ENCODE measurements at regions not wholly inside any gene's neighbourhood (a gene's known extent, or its start where the extent isn't known, plus 50 kb on each side); places are given as distances from the start of the nearest gene placed in this dataset.

GRCh38 chr6:155970876-155971708 is 515.5 kb upstream of the NOX3 start:
- DNase-seq: no peak

- DNase-seq: no peak
Measured at GRCh38 chr6:155970472-155970871, 514.8 kb upstream of the NOX3 start.

- no peak for DNase-seq
Measured at GRCh38 chr6:155968921-155969320, 513.3 kb upstream of the NOX3 start.

GRCh38 chr6:155967322-155967721 is 511.7 kb upstream of the NOX3 start:
- no peak for DNase-seq

GRCh38 chr6:155964544-155964943 is 508.9 kb upstream of the NOX3 start:
- no peak for DNase-seq

- DNase-seq: no peak
Measured at GRCh38 chr6:155962276-155962675, 506.6 kb upstream of the NOX3 start.

- DNase-seq: no peak
Measured at GRCh38 chr6:155959898-155960495, 504.4 kb upstream of the NOX3 start.

GRCh38 chr6:155958550-155958949 is 502.9 kb upstream of the NOX3 start:
- no peak for DNase-seq

GRCh38 chr6:155955038-155955437 is 499.4 kb upstream of the NOX3 start:
- DNase-seq: no peak

- no peak for DNase-seq
Measured at GRCh38 chr6:155954149-155954548, 498.5 kb upstream of the NOX3 start.

GRCh38 chr6:155949256-155949655 is 493.6 kb upstream of the NOX3 start:
- DNase-seq: no peak

- no peak for DNase-seq
Measured at GRCh38 chr6:155946860-155947259, 491.2 kb upstream of the NOX3 start.

- DNase-seq: no peak
Measured at GRCh38 chr6:155943635-155944034, 488.0 kb upstream of the NOX3 start.

- DNase-seq: no peak
Measured at GRCh38 chr6:155939253-155939652, 483.6 kb upstream of the NOX3 start.

GRCh38 chr6:155936551-155936950 is 480.9 kb upstream of the NOX3 start:
- DNase-seq: no peak

GRCh38 chr6:155936127-155936526 is 480.5 kb upstream of the NOX3 start:
- no peak for DNase-seq

- DNase-seq: no peak
Measured at GRCh38 chr6:155916846-155917624, 461.4 kb upstream of the NOX3 start.

- DNase-seq: no peak
Measured at GRCh38 chr6:155915651-155916050, 460.0 kb upstream of the NOX3 start.

- DNase-seq: no peak
Measured at GRCh38 chr6:155913816-155914215, 458.2 kb upstream of the NOX3 start.

GRCh38 chr6:155909710-155910109 is 454.1 kb upstream of the NOX3 start:
- DNase-seq: no peak

- no peak for DNase-seq
Measured at GRCh38 chr6:155895641-155896040, 440.0 kb upstream of the NOX3 start.

GRCh38 chr6:155894758-155895157 is 439.1 kb upstream of the NOX3 start:
- no peak for DNase-seq

- no peak for DNase-seq
Measured at GRCh38 chr6:155894262-155894661, 438.6 kb upstream of the NOX3 start.

GRCh38 chr6:155890409-155890808 is 434.8 kb upstream of the NOX3 start:
- no peak for DNase-seq
